ENCODE measurements at regions not wholly inside any gene's neighbourhood (a gene's known extent, or its start where the extent isn't known, plus 50 kb on each side); places are given as distances from the start of the nearest gene placed in this dataset.

- H3K27ac ChIP-seq: no peak overlapping the region
- H3K36me3 ChIP-seq: no peaks in the 10 kb centered on the region
- TF ChIP-seq CTCF (IDR thresholded peaks at IDR 0.05): no peak
- no peak for DNase-seq
- H3K27me3 ChIP-seq: no peaks in the 10 kb centered on the region
- H3K9me3 ChIP-seq: no peaks in the 10 kb centered on the region
- H3K4me1 ChIP-seq: no peaks in the 10 kb centered on the region
- no peak overlapping the region for H3K9ac ChIP-seq (ENCODE audit: low read depth in 2 of 2, low read length in 2 of 2)
- H3K4me3 ChIP-seq: no peak overlapping the region
- intact Hi-C loops (cut with DNase I): no loop called here
Observed at GRCh38 chr12:42737398-42737797, 147.9 kb upstream of the PRICKLE1 start.

GRCh38 chr12:42735861-42736361, 146.4 kb upstream of the PRICKLE1 start:
- intact Hi-C loops (cut with DNase I): no loop called here
- Histone ChIP-seq H3K36me3 (no peaks in the 10 kb centered on the region), H3K4me3 (no peak overlapping the region), H3K4me1 (no peaks in the 10 kb centered on the region), H3K27ac (no peak overlapping the region), H3K27me3 (no peaks in the 10 kb centered on the region), H3K9me3 (no peaks in the 10 kb centered on the region), H3K9ac (ENCODE audit: low read depth in 2 of 2, low read length in 2 of 2) (no peak overlapping the region)
- no peak for DNase-seq
- no peak for TF ChIP-seq CTCF (IDR thresholded peaks at IDR 0.05)

- no peaks in the 10 kb centered on the region for H3K27me3 ChIP-seq
- H3K36me3 ChIP-seq: no peaks in the 10 kb centered on the region
- no peak overlapping the region for H3K4me3 ChIP-seq
- no peaks in the 10 kb centered on the region for H3K4me1 ChIP-seq
- no peak overlapping the region for H3K9ac ChIP-seq (ENCODE audit: low read depth in 2 of 2, low read length in 2 of 2)
- DNase-seq: no peak
- no peak for TF ChIP-seq CTCF (IDR thresholded peaks at IDR 0.05)
- no peak overlapping the region for H3K27ac ChIP-seq
- intact Hi-C loops (cut with DNase I): no loop called here
- no peaks in the 10 kb centered on the region for H3K9me3 ChIP-seq
Observed at GRCh38 chr12:42733911-42734310, 144.4 kb upstream of the PRICKLE1 start.

- intact Hi-C loops (cut with DNase I): no loop called here
- TF ChIP-seq CTCF (IDR thresholded peaks at IDR 0.05): no peak
- no peaks in the 10 kb centered on the region for H3K4me1 ChIP-seq
- no peak for DNase-seq
- H3K36me3 ChIP-seq: no peaks in the 10 kb centered on the region
- H3K27ac ChIP-seq: no peak overlapping the region
- no peak overlapping the region for H3K9ac ChIP-seq (ENCODE audit: low read depth in 2 of 2, low read length in 2 of 2)
- H3K27me3 ChIP-seq: no peaks in the 10 kb centered on the region
- H3K9me3 ChIP-seq: no peaks in the 10 kb centered on the region
- no peak overlapping the region for H3K4me3 ChIP-seq
Observed at GRCh38 chr12:42732908-42733411, 143.4 kb upstream of the PRICKLE1 start.

GRCh38 chr12:42730291-42730690, 140.7 kb upstream of the PRICKLE1 start:
- intact Hi-C loops (cut with DNase I): no loop called here
- no peaks in the 10 kb centered on the region for H3K9me3 ChIP-seq
- no peaks in the 10 kb centered on the region for H3K36me3 ChIP-seq
- no peak overlapping the region for H3K9ac ChIP-seq (ENCODE audit: low read depth in 2 of 2, low read length in 2 of 2)
- no peak for TF ChIP-seq CTCF (IDR thresholded peaks at IDR 0.05)
- H3K4me3 ChIP-seq: no peak overlapping the region
- H3K27me3 ChIP-seq: no peaks in the 10 kb centered on the region
- H3K27ac ChIP-seq: no peak overlapping the region
- no peaks in the 10 kb centered on the region for H3K4me1 ChIP-seq
- DNase-seq: no peak
